Jurkat, Clone E6-1 (cell line): ENCODE measurements at regions not wholly inside any gene's neighbourhood (a gene's known extent, or its start where the extent isn't known, plus 50 kb on each side); places are given as distances from the start of the nearest gene placed in this dataset.

Source experiments
- DNase-seq: peaks from one replicate; pipeline ENCODE4 v3.0.0-alpha.2; 2011; ENCODE audit warnings: low read depth, low spot score
- H3K4me3 ChIP-seq: 2 replicates; pipeline ENCODE4 v1.5.1; 2011; ENCODE audit warnings: mild to moderate bottlenecking, low read length, control low read depth, moderate library complexity

GRCh38 chr4:115418635-115419396 is 305.4 kb upstream of the NDST4 start:
- H3K4me3 ChIP-seq: no peak overlapping the region
- DNase-seq: no peak

DNA sequence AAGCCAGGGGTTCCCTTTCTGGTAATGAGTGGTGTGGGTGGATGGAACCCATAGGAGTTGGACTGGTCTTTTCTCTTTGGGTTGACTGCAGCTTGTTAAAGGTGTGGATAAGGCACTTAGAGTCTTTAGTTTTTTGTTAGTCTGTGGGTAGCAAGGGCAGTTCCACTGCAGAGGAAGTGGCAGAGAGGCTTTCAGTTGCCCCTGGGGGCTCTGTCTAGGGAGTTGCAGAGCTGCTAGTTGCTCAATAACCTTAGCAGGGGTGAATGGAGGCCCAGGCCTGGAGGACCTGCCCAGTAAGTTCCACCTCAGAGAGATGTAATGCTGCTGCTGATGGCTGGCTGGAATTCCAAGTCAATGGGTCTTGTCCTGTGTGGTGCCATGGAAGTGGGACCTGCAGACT is 282.6 kb upstream of the NDST4 start:
- no peak overlapping the region for H3K4me3 ChIP-seq
- no peak for DNase-seq

- no peak overlapping the region for H3K4me3 ChIP-seq
- DNase-seq: no peak
These were observed 263.4 kb upstream of the NDST4 start for GRCh38 chr4:115376866-115377265.

GRCh38 chr4:115374621-115375020 is 261.2 kb upstream of the NDST4 start:
- H3K4me3 ChIP-seq: no peak overlapping the region
- no peak for DNase-seq

- no peak overlapping the region for H3K4me3 ChIP-seq
- no peak for DNase-seq
These were observed 257.1 kb upstream of the NDST4 start for GRCh38 chr4:115370490-115370889.

DNA sequence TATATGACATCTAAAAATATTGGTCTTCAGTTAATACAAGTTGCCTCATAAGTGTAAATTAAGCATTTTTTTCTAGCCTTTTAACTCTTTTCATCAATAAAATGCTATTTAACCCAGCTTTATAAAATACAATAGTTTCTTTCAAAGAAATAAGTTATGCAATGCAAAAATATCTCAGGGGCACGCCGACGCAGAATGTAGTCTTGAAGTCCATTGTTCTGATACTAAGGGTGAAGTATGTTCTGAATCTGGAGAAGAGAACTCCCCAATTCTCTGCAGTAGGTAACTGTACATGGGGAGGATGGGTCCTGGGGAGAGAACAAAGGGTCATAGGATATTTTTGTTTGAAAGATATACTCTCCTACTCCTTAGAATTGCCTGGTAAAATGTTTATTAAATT is 256.6 kb upstream of the NDST4 start:
- H3K4me3 ChIP-seq: no peak overlapping the region
- no peak for DNase-seq

DNA sequence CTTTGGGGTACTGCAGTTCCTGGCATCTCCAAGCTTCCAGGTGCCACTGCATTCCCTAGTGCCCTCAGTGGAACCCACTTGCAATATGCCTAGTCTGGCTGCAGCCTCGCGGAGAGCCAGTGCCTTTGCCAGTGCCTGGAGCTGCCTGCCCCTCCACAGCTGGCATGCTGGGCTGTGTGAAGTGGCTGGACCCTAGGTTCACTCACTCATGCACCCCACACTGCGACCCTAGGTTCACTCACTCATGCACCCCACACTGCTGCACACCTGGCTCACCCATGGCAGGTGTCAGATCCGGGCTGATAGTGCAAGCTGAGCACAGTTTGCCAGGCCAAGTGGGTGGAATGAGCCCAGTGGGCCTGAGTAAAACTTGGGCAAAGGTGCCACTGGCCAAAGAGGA is 253.0 kb upstream of the NDST4 start:
- H3K4me3 ChIP-seq: no peak overlapping the region
- DNase-seq: no peak

DNA sequence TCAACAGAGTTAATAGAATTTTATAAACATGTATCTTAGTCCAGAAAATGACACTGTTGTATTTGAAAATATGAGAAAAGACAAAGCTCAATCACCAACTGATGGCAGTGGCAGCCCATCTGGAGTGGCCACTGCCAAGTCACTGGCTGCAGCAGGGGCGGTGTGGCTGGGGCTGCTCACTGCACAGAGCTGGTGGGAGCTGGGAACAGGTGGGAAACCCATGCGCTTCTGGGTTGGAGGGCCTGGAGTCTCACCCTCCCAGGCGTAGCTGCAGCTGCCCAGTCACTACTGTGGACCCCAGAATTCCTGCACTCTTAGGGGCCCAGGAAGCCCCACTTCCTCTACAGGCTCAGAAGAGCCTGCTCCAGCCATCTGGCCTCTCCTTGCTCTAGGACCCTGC is 251.8 kb upstream of the NDST4 start:
- H3K4me3 ChIP-seq: no peak overlapping the region
- DNase-seq: no peak

DNA sequence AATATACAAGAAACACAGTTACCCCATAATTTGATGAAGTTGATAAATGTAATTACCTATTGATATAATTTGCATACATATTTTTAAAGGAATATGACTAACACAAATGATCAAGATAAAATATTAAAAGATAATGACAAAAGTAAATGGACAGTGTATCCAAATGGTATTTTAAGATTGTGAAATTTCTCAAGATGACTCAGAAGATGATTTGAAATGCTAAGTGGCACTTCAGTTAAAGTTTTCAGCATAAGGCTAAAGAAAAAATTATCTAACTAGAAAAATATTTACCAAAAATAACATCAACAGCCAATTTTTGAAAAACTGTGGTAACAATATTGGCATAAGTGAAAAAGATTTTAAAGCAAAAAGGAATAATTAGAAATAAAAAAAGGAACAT is 248.4 kb upstream of the NDST4 start:
- H3K4me3 ChIP-seq: no peak overlapping the region
- DNase-seq: no peak

GRCh38 chr4:115360431-115360830 is 247.0 kb upstream of the NDST4 start:
- H3K4me3 ChIP-seq: no peak overlapping the region
- no peak for DNase-seq

DNA sequence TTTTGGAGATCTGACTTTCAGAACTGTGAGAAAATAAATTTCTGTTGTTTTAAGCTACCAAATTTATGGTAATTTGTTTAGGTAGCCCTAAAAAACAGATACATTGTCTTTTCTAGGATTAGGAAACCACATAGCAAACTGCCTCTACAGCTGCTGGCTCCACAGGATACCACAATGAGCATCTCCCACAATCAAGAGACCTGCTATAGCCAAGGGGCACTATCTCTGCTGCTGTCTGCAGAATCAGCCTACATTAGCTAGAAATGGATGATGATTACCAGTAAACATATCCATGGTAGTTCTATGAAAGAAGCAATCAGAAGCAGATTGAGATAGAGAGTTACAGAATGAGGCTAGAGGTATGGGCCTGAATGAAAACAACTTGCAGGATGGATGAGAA is 244.4 kb upstream of the NDST4 start:
- no peak for DNase-seq
- no peak overlapping the region for H3K4me3 ChIP-seq

GRCh38 chr4:115356176-115356575 is 242.8 kb upstream of the NDST4 start:
- no peak overlapping the region for H3K4me3 ChIP-seq
- DNase-seq: no peak

- H3K4me3 ChIP-seq: no peak overlapping the region
- DNase-seq: no peak
These were observed 241.9 kb upstream of the NDST4 start for GRCh38 chr4:115355329-115355728.

GRCh38 chr4:115353370-115353769 is 239.9 kb upstream of the NDST4 start:
- DNase-seq: no peak
- H3K4me3 ChIP-seq: no peak overlapping the region

- DNase-seq: no peak
- no peak overlapping the region for H3K4me3 ChIP-seq
These were observed 229.8 kb upstream of the NDST4 start for GRCh38 chr4:115343171-115343570.

DNA sequence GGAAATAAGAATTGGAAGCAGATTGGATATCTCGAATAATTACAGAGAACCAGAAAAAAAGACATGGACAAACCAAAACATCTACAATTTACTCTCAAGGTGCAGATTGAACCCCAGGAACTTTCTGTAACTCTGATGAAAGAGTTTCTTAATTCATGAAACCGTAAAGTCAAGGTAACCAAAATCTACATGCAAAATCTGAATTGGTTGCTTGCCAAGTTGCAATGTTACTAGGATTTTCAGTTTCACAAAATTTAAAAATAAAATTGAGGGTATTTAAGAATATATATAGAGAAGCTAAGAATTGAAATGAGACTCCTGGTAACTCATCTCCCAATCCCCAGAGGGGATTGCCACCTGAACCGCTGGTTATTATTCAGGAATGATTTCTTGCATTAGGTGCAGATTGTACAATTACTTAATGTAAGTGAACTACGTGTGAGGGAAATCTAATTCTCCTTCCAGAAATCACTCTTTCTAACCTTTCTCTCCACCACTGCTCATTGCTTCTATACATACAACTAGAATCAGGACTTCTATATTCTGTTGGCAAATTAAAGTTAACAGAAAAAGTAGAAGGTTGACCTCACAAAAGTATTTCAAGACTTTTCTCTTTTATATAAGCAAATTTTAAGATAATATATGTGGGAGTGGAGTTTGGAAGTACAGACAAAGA is 221.5 kb upstream of the NDST4 start:
- DNase-seq: no peak
- H3K4me3 ChIP-seq: no peak overlapping the region

GRCh38 chr4:115332078-115332477 is 218.7 kb upstream of the NDST4 start:
- no peak overlapping the region for H3K4me3 ChIP-seq
- no peak for DNase-seq

DNA sequence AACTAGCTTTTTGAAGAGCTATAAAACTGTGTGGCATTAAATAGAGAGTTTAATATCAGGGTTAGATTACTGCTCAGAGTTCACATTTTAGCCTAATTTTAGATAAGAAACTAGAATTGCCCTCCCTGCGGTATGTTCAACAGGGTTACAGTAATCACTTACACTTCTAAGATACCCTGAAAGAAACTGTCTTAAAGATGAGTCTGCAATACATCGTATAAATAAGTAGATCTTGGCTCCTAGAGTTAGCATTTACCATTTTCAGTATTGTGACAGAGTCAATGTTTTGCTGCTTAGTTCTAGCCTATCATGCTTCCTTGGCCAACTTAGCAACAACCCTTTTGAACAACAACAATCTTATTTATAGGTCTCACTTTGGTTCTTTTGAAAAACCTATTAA is 217.8 kb upstream of the NDST4 start:
- no peak overlapping the region for H3K4me3 ChIP-seq
- no peak for DNase-seq

GRCh38 chr4:115325836-115326235 is 212.4 kb upstream of the NDST4 start:
- no peak for DNase-seq
- no peak overlapping the region for H3K4me3 ChIP-seq

DNA sequence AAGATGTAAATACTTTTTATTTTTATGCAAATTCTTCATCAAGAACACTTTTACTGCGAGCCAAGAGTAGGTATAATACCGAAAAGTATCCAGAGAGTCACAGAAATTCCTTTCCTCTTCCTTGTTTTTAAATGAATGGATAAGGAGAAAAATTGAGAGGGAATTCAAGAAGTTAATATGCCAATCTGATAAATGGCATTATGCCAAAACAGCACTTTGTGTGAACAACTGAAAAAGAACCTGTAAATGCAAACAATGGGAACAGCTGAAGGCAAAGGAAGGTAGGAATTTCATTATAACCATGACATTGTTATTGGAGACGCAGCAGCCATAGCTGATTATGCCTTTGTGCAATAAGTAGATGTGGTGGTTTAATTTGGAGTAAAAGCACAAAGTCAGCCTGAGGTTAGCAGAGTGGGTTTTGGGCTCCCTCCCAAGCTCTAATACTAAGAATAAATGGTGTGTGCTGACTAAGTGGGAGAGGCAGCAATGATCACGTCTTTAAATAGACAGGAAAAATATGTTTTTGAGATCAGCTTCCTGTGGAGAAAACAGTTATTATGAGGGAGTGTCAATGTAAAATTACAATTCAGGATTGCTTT is 209.8 kb upstream of the NDST4 start:
- H3K4me3 ChIP-seq: no peak overlapping the region
- DNase-seq: no peak

DNA sequence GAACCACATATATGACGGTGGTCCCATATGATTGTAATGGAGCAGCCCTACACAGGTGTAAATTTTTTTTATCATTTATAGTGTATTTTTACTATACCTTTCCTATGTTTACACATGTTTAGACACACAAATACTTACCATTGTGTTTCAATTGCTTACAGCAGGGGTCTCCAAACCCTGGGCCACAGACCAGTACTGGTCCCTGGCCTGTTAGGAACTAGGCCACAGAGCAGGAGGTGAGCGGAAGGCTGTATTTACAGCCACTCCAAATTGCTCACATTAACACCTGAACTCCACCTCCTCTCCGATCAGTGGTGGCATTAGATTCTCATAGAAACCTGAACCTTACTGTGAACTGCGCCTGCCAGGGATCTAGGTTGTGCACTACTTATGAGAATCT is 201.8 kb upstream of the NDST4 start:
- DNase-seq: no peak
- no peak overlapping the region for H3K4me3 ChIP-seq
